Left forelimb (tissue), 1 donor: ENCODE measurements at regions not wholly inside any gene's neighbourhood (a gene's known extent, or its start where the extent isn't known, plus 50 kb on each side); places are given as distances from the start of the nearest gene placed in this dataset.
"Not testable (repeated sequence)": the region's sequence is repeated elsewhere in the genome, so short reads cannot be mapped to it uniquely, and the experiment has no call there.

Experiments
- DNase-seq: peaks from one replicate; pipeline ENCODE4 v3.0.0-alpha.2; 2018; ENCODE audit warnings: low spot score

DNA sequence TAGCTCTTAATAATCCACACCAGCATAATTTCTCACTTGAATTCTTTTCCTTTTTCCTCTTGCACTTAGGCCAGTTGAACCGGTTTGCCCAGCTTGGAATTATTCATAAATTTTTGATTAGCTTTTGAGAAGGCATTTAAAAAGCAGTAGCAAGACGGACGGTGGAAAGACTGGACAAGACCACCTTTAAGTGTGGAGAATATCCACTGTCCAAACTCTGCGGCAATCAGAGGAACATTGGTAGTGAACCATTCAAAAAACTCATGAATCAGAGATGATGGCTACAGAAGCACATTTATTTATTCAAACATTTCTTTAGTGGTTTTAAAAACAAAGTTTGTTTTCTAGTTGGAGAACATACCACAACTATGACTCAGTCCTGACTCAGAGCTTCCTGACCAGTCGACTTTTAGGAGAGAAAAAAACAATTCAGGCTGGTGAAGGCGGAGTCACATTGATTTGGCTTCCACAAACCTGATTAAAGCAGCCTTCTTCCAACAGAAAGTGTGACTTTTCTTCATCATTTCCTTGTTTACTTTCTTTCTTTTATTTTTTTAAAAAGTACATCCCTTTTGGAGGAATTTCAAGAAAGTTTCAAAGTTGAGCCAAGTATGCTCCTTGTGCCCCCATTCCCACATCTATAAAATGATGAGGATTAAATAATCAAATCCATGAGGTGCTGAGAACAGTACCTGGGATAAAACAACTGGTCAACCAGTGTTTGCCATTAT, 128.8 kb downstream of the ADSS2 start:
- DNase-seq, result no peak

DNA sequence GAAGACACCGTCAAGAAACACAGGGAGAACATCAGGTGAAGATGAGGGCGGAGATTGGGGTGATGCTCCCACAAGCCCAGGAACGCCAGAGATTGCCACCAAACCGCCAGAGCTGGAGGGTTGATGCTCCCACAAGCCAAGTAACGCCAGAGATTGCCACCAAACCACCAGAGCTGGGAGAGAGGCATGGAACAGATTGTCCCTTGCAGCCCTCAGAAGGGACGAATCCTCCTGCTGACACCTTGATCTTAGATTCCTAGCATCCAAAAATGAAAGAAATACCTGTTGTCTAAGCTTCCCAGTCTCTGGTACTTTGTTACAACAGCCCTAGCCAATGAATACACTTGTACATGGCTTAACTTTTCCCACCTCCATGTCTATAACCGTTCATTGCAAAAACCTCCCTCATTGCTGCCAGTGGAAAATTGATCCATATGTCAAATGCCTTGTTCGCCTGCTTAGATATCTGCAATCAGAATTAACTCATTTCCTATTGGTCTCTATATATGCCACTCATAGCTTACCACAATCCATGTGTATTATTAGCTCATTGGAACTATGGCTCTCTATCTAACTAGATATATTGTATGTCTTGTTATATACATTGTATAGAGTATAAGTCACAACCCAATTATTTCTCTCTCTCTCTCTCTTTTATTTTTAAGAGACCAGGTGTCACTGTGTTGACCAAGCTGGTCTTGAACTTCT, 127.4 kb downstream of the ADSS2 start:
- no peak for DNase-seq

DNA sequence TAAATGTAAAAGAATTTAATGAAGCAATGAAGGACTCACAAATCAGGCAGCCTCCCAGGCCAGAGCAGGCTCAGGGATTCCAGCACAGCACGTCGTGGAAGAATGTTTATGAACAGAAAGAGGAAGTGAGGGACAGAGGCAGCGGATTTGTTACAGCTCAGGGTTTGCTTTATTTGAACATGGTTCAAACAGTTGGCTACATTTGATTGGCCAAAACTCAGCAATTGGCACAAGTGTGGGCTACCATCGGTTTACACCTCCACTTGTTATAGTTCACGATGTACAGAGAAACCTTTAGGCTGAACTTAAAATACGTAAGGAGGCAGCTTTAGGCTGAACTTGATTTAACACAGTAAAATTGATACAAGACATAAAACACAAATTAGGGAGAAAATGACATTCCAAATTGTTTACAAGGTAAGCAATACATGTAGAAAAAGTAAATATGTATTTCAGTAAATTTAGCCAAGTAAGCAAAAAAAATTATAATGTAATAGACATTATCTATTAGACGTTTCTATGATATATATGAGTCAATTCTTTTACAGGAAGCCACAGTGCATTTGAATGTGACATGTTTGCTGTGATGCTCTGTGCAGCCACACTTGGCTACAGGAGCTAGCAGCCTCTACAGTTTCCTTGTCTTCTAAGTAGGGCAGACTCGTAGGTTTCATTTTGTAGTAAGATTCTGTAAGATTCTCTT, 126.5 kb downstream of the ADSS2 start:
- no peak for DNase-seq

DNA sequence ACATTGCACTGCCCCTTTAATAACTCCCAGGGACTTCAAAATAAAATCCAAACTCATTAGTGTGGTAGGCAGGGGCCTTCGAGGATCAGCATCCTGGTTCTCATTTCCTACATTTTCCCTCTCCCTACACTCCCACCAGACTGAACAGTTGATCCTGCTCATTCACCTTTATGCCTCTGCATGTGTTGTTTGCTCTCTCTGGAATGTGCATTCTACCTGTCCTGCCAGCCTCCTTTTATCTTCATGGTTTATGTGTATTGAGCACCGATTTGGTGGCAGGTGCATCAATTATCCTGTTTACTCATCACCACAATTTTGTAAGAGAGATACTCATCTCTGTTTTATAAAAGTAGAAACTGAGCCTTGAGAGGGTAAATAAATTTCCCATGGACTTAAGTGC, 125.0 kb downstream of the ADSS2 start:
- no peak for DNase-seq

DNA sequence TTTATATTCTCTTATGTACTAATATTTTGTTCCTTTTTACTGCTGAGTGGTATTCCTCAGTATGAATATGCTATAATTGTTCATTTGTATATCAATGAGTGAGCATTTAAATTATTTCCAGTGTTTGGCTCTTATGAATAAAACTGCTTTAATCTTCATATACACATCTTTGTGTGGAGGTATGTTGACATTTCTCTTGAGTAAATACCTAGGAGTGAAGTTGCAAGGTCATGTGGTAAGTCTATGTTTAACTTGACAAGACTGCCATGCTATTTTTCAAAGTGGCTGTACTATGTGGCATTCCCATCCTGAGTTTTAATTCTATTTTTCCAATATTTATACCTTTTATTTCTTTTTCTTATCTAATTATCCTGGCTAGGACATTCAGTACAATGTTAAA, 124.2 kb downstream of the ADSS2 start:
- no peak for DNase-seq

DNA sequence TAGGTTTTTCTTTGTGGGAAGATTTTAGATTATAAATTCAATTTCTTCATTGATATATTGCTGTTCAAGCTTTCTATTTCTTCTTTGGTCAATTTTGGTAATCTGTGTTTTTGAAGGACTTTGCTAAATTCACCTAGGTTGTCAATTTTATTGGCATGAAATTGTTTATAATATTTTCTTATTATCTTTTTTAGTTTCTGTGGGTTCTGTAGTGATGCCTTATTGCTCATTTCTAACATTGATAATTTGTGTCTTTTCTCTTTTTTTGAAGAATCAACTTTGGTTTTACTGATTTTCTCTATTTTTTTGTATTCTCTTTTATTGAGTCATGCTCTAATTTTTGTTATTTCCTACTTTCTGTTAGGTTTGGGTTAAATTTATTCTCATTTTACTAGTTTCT, 123.2 kb downstream of the ADSS2 start:
- no peak for DNase-seq

DNA sequence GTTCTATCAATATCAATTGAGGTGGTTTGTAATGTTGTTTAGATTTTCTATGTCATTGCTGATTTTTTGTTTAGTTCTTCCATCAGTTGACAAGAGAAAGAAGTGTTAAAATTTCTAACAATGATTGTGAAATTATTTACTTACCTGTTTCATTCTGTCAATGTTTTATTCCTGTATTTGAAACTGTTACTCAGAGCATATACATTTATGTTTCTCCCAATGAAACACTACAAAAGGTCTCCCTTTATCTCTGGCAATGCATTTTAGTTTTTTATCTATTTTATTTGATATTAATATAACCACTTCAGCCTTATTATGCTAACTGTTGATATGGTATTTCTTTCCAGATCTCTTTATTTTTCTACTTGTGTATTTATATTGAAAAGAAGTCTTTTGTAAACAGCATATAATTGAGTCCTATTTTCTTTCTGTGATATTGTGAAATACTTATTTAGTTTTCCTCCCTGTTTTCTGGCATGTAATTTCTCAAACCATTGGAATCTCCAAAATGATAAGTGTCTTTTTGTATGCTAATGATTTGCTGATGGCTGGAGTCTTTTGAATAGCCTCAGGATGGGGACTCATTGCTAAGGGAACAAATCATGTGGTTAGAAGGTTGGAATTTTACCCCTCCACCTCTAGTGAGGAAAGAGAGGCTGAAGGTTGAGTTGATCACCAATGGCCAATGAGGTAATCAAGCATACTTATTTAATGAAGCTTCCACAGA, 122.0 kb downstream of the ADSS2 start:
- no peak for DNase-seq

DNA sequence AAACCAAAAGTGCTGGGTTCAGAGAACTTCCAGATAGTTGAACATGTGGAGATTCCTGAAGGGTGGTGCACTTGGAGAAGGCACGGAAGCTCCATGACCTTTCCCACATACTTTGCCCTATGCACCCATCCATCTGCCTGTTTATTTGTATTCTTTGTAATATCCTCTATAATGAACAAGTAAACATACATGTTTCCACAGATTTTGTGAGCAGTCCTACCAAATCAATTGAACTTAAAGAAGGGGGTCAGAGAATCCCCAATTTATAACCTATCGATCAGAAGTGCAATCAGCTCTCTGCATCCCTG, 121.4 kb downstream of the ADSS2 start:
- DNase-seq, result no peak

DNA sequence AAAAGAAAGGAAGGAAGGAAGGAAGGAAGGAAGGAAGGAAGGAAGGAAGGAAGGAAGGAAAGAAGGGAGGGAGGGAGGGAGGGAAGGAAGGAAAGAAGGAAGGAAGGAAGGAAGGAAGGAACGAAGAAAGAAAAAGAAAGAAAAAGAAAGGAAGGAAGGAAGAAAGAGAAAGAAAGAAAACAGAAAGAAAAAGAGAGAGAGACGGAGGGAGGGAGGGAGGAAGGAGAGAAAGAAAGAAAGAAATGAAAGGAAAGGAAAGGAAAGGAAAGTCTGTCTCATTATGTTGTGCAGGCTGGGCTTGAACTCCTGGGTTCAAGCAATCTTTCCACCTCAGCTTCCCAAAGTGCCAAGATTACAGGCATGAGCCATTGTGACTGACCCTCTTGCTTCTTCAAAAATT, 118.9 kb downstream of the ADSS2 start:
- DNase-seq, result not testable (repeated sequence)

DNA sequence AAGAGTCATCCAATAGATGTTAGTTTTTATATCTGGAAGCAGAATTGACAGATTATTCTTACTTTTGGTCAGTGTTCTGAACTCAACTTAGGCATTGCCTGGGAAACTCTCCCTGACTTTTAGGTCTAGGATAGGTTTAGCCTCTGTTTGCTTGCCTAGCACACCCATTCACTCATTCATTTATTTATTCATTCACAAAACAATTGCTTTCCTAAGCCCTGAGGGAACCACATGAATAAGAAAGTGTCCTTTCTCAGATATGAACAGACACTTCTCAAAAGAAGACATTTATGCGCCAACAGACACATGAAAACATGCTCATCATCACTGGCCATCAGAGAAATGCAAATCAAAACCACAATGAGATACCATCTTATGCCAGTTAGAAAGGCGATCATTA, 117.4 kb downstream of the ADSS2 start:
- not testable (repeated sequence) for DNase-seq

DNA sequence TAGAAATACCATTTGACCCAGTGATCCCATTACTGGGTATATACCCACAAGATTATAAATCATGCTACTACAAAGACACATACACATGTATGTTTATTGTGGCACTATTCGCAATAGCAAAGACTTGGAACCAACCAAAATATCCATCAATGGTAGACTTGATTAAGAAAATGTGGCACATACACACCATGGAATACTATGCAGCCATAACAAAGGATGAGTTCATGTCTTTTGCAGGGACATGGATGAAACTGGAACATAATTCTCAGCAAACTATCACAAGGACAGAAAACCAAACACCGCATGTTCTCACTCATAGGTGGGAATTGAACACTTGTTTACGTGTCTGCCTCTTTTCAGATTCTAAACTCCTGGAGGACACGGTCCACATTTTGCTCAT, 116.9 kb downstream of the ADSS2 start:
- DNase-seq, result not testable (repeated sequence)

DNA sequence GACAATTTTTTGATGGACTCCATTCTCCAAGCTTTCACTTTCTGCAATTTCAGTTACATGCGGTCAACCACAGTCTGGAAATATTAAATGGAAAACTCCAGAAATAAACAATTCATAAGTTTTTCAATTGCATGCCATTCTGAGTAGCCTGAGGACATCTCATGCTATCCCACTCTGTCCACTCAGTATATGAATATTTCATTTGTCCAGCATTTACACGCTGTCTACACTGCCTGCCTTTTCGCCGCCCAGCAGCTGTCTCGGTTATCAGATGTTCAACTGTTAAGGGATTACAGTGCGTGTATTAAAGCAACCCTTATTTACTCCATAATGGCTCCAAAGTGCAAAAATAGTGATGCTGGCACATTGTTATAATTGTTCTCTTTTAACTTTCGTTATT, 116.3 kb downstream of the ADSS2 start:
- DNase-seq, result no peak

DNA sequence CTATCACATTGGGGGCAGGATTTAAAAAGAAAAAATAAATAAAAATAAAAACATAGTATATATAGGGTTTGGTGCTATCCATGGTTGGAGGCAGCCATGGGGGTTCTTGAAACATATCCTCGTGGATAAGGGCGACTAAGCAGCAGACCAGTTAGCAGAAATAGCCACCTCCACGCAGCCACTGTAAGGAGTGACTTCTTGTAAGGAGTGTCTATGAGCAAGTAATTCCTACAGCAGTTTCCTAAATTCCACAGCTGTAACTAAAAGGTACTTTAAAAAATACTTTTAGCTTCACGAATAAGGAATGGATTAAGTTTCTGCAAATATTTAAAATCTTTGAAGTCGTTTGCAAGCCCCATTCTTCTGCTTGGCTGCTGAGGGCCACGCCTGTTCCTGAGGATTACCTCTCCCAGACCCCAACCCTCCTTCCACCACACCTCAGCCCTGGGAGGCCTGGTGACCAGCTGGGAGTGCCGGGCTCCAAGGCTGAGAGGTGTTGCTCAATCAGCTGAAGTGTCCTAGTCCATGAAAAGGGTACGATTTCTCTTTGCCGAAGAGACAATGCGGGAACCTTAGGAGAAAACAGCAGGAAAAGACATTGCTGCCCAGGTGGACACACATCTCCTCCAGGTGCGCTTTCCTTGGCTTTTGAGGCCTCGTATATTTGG, 115.3 kb downstream of the ADSS2 start:
- no peak for DNase-seq

DNA sequence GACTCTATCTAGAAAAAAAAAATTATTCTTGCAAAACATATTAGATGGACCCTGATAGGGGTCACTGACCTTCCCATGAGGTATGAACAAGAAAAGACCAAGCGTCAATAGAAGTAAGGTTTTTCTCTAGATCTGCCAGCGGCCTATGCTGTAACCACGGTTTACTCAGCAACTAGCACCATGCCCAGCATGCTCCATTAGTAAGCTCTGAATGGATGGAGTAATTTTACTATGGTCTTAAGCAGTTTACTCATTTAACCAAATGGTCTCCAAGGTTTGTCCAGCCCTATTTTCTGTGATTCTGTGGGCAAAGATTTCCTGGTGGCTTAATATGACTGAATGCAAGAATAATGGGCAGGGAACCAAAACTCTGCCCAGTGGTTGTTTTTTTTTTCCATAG, 113.9 kb downstream of the ADSS2 start:
- DNase-seq, result no peak

DNA sequence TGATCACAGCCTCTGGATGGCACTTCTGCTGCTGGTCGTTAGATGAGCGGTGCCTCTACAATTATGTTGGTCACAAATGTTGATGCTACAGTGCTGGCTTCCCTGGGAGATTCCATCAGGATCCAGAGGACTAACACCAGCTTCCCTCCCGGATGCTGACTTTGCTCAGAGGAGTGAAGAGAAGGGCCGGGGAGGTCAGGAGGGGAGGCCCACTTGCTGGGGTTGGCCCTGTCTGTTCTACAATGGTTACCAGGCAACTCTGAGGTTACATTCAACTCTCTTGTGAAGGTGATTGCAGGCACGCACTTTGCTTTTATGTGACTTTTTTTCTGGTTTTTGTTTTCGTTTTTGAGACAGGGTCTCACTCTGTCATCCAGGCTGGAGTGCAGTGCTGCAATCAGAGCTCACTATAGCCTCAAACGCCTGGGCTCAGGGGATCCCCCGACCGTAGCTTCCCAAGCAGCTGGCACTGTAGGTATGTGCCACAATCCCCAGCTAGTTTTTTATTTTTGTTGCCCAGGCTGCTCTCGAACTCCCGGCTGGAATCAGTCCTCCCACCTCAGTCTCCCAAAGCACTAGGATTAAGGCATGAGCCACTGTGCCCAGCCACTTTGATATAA, 112.5 kb downstream of the ADSS2 start:
- no peak for DNase-seq

DNA sequence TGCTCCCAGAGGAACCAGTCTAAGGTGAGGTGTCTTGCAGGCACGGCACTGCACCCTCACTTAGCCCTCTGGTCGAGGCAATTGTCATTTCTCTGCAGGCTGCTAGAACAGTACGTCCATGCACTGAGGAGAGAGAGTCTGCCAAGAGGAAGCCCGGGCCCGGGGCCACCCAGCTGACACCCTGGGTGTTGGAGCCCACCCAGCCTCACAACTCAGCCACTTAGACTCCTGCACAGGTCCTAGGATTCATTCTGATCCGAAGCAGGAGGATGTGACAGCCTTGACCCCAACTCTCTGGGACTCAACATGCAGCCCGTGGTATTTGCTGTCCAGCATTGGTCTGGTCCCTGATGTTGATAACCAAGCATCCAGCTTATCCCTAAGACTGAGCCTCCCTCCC, 111.9 kb downstream of the ADSS2 start:
- DNase-seq, result no peak

DNA sequence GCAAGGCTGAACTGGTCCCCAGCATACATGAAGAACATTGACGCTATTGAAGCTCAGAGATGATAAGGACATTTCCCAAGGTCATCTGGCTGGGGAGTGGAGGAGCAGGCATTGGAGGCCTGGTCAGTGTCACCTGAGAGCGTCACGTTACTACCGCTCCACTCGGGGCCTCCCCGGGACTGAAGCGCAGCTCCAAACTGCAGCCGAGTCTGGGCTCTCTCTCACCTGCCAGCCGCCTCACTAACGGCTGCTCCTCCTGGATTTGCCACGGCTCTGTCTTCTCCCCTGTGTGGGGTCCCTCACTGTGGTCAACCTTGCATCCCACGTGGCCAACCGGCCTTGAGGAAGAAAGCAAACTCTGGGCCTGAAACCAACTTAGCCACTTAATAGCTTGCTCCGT, 111.3 kb downstream of the ADSS2 start:
- no peak for DNase-seq

DNA sequence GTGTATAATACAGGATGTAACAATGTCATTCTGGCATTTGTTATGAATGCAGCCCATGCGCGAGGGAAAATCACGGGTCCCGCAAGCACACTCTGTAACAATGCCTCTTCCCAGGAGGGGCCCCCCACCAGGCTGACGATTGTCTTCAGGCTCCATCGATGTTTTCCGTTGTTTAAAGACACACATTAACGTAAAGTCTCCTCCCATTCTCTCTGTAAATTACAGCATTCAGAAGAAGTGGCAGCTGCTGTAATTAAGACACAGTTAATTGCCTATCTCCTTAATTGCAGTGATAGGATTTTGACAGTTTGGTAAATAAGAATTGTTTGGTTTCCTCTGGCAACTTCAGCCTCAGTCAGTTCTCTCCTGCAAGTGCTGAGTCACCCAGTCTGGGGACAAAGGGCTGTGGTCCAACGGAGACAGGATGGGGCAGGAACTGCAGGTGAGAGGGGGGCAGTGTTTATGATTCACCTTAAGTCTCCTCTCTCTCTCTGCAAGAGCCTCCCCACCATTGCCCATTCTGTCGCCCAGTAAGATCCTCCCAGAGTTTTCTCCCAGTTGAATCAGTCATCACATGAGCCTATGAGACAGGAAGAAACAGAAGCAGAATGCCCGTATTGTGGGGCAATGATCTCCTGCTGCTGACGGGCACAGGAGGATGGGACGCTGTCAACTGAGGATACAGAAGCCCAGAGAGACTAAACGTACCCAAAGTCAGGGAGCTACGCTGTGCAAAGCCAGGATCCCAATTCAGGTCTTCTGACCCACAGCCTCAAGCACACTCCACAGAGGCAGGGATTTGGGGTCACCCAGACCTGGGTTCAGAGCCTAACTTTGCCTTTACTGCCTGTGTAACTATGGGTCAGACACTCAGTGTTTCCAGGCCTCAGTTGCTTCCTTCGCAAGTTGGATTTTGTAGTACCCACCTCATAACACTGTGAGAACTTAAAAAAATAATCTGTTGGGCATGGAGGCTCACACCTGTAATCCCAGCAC, 110.0 kb downstream of the ADSS2 start:
- no peak for DNase-seq

DNA sequence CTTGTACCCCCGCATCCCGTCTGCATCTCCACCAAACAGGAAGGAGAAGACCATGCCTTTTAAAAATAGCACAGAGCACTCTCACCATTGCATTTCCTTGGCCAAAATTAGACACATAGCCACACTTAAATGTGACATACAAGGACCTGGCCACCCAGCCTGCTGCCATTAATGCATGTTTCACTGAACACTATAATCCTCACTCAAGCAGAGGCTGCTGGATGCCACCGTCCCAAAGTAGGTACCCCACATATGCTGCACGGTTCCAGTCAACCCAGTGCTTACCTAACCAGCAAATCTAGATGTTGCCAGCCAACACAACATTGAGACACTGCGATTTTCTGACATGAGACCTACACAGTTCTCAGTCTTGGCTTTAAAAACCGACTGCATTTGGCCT, 107.7 kb downstream of the ADSS2 start:
- no peak for DNase-seq

DNA sequence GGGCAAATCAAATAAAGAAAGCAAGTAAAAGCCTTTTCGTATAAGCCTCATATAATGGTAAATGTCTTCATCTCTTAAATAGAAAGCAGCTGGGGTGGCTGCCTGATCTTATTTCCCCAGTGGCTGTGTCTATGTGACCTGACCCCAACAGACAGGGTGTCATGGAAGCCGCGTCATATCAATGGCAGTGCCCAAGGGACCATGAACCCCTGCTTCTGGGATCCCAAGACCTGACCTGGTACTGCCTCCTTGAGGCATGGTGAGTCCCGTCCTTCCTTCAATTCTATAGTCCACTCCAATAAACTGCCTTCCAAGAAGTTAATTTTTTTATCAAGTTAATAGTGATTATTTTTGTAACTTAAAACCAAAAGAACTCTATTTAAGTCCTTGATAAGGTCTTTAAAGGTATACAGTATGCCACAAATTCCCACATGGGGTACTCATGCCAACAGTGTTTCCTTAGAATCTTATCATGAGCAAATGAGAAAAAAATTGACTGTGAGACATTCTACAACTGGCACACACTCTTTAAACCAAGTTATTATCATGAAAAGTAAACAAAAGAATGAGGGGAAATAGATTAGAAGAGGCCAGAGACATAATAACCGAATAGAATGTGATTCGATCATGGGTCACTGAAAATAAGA, 104.6 kb downstream of the ADSS2 start:
- no peak for DNase-seq
